HL-60 (cell line): ENCODE measurements at regions not wholly inside any gene's neighbourhood (a gene's known extent, or its start where the extent isn't known, plus 50 kb on each side); places are given as distances from the start of the nearest gene placed in this dataset.

Experiments
- POLR2AphosphoS5 ChIP-seq: IDR thresholded peaks from 2 replicates; pipeline ENCODE4 v1.6.1; 2012; ENCODE audit warnings: low read depth
- TF ChIP-seq, protein P1 (sequence below): IDR thresholded peaks from one replicate; pipeline ENCODE4 v1.5.1; 2011; ENCODE audit warnings: low read length, control low read depth, inconsistent platforms; ENCODE audit not compliant: insufficient read depth

DNA sequence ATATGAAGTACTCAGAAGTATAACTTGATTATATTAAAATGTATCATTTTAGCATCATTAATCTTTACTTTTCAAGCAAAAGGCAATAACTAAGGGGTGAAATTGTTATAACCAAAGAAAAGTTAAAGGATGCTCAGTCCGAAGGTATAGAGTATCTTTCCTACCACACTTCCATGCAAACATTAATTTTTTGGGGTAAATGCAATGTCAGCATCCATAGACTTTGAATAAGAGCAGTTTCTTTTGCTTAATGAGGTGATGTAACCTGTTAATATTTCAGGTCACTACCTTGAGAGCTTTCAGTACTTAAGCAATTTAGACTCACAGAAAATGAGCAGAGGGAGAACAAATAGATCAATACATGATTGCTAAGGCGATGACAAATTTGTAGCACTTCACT lies 1093.5 kb downstream of the PLA2G4A start:
- TF ChIP-seq POLR2AphosphoS5: no peak
- TF ChIP-seq, protein P1, sequence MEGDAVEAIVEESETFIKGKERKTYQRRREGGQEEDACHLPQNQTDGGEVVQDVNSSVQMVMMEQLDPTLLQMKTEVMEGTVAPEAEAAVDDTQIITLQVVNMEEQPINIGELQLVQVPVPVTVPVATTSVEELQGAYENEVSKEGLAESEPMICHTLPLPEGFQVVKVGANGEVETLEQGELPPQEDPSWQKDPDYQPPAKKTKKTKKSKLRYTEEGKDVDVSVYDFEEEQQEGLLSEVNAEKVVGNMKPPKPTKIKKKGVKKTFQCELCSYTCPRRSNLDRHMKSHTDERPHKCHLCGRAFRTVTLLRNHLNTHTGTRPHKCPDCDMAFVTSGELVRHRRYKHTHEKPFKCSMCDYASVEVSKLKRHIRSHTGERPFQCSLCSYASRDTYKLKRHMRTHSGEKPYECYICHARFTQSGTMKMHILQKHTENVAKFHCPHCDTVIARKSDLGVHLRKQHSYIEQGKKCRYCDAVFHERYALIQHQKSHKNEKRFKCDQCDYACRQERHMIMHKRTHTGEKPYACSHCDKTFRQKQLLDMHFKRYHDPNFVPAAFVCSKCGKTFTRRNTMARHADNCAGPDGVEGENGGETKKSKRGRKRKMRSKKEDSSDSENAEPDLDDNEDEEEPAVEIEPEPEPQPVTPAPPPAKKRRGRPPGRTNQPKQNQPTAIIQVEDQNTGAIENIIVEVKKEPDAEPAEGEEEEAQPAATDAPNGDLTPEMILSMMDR: no peak
